ENCODE measurements at regions not wholly inside any gene's neighbourhood (a gene's known extent, or its start where the extent isn't known, plus 50 kb on each side); places are given as distances from the start of the nearest gene placed in this dataset.
"Not testable (repeated sequence)": the region's sequence is repeated elsewhere in the genome, so short reads cannot be mapped to it uniquely, and the experiment has no call there.

DNA sequence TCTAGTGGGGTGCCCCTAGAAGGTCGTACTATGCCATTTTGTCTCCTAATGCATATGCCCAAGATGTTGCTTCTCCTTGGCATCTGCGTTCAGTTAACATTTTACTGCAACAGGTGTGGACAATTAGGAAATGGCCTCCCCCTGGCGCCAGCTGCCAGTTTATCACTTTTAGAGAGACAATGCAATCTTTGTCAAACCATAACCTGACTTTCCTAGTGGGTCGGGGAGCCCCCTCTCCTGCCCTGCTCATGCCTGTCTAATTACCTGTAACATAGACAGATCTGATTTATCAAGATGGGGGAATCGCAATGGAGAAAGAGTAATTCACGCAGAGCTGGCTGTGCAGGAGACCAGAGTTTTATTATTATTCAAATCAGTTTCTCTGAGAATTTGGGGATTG is 353.7 kb upstream of the SGO1 start:
- no peak for DNase-seq

GRCh38 chr3:20537234-20537633 is 351.2 kb upstream of the SGO1 start:
- DNase-seq, result no peak

DNA sequence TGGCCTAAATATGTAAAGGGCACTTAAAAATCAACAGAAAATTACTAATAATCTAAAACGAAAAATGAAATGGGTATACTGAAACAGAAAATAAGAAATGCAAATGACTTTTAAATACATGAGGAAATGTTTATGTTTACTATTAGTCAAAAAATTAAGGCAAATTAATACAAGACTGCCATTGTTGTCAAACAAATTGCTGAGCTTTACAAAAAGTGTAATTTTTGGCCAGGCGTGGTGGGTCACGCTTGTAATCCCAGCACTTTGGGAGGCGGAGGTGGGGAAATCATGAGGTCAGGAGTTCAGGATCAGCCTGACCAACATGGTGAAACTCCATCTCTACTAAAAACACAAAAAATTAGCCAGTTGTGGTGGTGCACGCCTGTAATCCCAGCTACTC is 343.9 kb upstream of the SGO1 start:
- DNase-seq, result no peak

- no peak for DNase-seq
Observed at GRCh38 chr3:20528180-20528770, 342.3 kb upstream of the SGO1 start.

DNA sequence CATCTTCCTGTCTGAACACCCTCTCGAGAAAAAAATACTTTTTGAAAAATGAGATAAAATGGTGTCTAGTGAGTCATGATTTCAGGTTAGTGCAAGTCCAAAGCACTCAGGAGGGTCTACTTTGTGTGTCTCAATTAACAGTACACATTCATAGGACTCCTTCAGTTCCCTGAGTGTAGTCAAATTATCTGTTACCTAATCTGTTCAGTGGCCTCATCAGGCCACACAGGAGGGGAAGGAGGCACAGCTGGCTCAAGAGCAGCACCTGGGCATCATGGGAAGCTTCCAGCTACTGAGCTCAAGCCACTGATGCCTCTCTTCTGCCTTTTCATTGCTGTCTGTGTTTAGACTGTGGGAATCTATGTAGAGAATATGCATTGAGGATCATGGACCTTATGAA is 341.4 kb upstream of the SGO1 start:
- DNase-seq, result no peak

- no peak for DNase-seq
Observed at GRCh38 chr3:20524328-20524727, 338.3 kb upstream of the SGO1 start.

DNA sequence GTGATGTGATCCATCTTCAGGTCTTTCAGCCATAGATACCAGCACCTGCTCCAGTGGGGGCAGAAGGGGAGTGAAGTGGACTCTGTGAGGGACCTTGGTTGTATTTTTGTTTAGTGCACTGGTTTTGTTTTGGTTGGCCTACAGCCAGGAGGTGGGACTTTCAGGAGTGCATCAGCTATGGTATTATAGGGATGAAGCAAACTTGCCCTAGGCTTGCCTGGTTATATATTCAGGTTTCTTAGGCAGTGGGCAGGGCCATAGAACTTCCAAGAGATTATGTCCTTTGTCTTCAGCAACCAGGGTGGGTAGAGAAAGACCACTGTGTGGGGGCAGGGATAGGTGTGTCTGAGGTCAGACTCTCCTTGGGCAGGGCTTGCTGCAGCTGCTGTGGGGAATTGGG is 337.3 kb upstream of the SGO1 start:
- DNase-seq, result no peak

DNA sequence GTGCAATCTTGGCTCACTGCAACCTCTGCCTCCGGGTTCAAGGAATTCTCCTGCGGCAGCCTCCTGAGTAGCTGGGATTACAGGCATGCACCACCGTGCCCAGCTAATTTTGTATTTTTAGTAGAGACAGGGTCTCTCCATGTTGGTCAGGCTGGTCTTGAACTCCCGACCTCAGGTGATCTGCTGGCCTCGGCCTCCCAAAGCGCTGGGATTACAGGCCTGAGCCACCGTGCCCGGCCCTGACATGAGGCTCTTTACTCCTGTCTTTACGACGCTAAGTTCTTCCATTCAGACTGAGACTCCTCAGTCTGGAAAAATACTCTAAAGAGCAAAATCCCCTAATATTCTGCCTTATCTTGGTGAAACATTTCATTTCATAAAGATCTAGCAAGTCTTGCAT is 331.3 kb upstream of the SGO1 start:
- DNase-seq, result not testable (repeated sequence)

DNA sequence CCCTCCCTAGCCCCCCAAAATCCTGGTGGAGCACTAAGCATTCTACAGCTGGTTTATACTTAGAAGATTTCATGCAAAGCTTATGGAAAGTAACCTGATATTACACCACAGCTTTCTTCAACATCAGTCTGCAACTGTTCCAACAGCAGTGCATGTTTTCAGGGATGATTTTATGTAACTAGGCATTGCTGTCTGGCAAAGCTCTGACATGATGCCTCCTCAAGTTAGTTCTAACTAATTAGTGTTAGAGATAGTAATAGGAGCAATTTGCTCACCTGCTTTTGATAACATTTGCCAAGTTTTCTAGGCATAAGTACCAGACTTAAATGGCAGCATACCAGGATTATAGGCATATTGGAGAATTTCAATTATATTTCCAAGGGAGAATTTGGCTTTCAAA is 330.3 kb upstream of the SGO1 start:
- DNase-seq, result no peak

DNA sequence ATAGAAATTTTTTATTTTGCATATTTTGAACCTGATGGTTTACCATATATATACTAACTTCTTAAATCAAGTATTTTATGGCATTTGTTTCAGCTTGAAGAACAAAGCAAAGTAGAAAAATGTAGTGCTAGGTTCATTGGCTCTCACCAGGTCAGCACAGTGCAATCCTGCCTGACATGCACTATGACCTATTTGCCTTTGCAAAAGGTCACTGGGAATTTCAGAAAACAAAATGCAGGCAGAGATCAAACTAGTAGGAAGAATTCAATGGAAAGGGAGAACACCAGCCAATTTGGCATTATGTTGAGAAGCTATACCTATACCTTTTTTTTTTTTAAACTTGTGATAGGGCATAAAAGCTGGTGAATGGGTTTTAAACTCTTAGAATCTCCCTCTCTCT is 329.8 kb upstream of the SGO1 start:
- DNase-seq, result no peak

- no peak for DNase-seq
Observed at GRCh38 chr3:20511863-20512505, 326.0 kb upstream of the SGO1 start.

GRCh38 chr3:20510396-20510795 is 324.4 kb upstream of the SGO1 start:
- no peak for DNase-seq

DNA sequence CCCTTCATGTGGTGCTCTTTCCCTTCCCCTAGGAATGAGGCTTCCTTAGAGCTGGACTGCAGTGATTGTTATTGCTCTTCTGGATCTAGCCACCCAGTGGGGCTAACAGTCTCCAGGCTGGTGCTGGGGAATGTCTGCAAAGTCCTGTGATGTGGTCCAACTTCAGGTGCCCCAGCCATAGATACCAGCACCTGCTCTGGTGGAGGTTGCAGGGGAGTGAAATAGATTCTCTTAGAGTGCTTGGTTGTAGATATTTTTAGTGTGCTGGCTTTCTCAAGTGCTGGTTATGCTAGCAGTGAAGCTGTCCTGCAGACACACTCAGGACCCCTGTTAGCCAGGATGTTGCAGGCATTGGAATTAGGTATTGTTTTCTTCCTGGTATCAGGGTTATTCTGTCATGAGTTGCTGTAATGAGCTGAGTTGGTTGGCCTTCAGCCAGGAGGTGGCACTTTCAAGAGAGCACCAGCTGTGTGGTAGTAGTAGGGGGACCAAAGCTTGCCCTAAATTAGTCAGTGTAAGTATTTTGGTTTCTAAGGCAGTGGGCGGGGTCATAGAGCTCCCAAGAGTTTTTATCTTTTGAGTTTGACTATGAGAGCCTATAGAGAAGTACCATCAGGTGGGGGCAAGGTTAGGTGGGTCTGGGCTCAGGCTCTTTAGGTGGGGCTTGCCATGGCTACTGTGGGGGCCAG is 317.5 kb upstream of the SGO1 start:
- no peak for DNase-seq

GRCh38 chr3:20490996-20491395 is 305.0 kb upstream of the SGO1 start:
- DNase-seq, result no peak

DNA sequence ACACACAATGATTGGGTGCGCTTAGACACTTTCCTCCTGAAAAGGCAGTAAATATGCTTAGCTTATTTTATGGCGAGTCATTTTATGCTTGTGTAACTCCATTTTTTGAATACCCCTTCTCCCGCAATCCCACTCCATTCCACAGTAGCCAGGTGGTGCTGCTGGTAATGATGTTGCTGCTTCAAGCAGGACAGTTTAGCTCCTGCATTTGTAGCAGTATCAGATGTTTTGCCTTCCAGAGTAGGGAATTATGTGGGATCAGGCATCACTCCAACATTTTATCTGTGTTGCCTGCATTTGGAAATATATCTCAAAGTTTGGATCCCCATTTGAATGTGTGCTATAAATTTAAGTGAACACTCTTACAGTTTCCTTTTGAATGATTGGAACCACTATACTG is 302.1 kb upstream of the SGO1 start:
- no peak for DNase-seq

DNA sequence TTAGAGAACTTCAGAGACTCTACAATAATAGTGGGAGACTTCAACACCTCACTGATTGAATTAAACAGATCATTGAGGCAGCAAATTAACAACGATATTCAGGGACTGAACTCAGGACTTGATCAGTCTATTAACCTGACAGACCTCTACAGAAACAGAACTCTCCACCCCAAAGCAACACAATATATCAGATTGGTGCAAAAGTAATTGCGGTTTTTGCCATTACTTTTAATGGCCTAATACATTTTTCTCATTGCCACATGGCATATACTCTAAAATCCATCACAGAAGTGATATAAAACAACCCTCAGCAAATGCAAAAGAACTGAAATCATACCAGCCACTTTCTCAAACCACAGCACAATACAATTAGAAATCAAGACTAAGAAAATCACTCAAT is 298.1 kb upstream of the SGO1 start:
- no peak for DNase-seq

GRCh38 chr3:20482350-20482749 is 296.3 kb upstream of the SGO1 start:
- no peak for DNase-seq

- DNase-seq, result no peak
Observed at GRCh38 chr3:20480786-20481365, 294.9 kb upstream of the SGO1 start.

- no peak for DNase-seq
Observed at GRCh38 chr3:20478436-20478835, 292.4 kb upstream of the SGO1 start.

- not testable (repeated sequence) for DNase-seq
Observed at GRCh38 chr3:20464237-20464636, 278.2 kb upstream of the SGO1 start.

DNA sequence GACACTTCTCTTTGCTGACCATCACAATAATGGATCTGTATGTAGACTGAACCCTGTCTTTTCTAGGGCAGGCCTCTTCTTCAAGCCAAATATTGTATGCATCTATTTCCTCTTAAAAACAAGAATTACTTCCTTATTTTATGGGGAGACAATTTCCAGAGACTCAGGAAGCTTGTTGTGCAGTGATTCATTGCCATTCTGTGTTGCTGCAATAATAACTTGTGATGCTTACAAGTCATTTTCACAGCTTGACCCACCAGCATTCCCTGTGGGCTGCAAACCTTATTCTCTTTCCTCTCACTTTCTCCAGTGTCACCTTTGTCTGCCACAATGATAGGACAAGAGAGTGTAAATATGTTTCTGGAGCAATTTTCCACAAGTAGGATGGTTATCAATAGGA is 276.7 kb upstream of the SGO1 start:
- no peak for DNase-seq

GRCh38 chr3:20462226-20462625 is 276.2 kb upstream of the SGO1 start:
- no peak for DNase-seq

DNA sequence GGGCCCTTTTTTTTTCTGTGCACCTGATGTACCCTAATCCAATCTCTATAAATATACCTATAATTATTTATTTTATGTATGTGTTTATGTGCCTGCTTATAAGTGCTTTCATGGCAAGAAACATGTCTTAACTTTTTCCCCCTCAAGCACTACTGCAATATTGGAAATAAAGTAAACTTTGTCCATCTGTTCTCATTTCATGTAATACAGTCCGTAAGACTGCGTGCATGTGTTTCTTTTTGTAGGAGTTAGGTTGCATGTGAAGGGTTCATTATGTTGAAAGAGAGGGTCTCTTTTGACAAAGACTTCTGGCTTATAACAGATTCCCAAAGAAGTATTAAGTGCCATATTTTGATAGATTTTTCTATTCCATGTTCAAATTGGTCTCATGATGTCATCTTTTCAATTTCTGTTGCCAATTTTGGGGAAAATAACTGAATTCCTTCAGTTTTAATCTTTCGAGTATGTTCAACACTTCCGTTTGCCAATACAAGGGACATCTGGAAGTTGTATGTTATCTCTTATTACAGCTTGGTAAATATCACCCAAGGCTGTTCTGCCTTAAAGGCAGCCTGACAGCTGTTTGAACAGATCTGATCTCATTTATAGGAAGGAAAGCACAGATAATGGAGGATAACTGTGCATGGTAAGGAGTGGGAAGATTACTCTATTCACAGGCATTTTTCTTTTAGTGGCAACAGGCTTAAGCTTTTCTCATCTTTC is 273.1 kb upstream of the SGO1 start:
- DNase-seq, result no peak

DNA sequence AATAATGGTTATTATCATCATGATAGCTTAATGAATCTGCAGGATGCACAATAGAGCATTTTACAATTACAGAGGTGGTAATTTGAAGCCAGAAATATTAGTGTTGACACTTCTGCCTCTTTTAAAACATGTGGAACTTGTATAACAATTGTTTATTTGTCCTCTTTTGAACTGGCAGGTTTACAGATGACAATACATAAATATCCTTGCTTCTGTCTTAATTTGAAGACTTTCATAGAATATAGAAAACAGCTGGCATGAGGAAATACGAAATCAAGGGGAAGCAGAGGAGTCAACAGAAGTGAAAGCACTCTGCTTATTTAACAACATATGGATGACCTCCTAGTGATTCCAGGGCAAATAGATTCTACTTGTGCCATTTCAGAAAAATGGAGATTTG is 270.5 kb upstream of the SGO1 start:
- DNase-seq, result no peak
